GM12864 (cell line): ENCODE measurements at regions not wholly inside any gene's neighbourhood (a gene's known extent, or its start where the extent isn't known, plus 50 kb on each side); places are given as distances from the start of the nearest gene placed in this dataset.
"Not testable (repeated sequence)": the region's sequence is repeated elsewhere in the genome, so short reads cannot be mapped to it uniquely, and the experiment has no call there.

Experiments
- DNase-seq: peaks from one replicate; pipeline ENCODE4 v3.0.0-alpha.2; 2011; ENCODE audit warnings: low read depth
- H3K4me3 ChIP-seq: 2 replicates; pipeline ENCODE4 v1.5.1; 2011; ENCODE audit warnings: mild to moderate bottlenecking, low read depth, low read length, control low read depth
- CTCF ChIP-seq: IDR thresholded peaks from 2 replicates; pipeline ENCODE4 v1.5.1; 2011; ENCODE audit warnings: low read depth, mild to moderate bottlenecking, moderate library complexity, low read length, control low read depth, inconsistent platforms; ENCODE audit errors: missing control alignments

GRCh38 chr7:57216340-57216739 is 84.1 kb upstream of the ZNF479 start:
- TF ChIP-seq CTCF, result no peak
- no peak for DNase-seq
- H3K4me3 ChIP-seq, result no peak overlapping the region

- no peak for DNase-seq
- H3K4me3 ChIP-seq, result no peak overlapping the region
- TF ChIP-seq CTCF, result no peak
These were observed 86.0 kb upstream of the ZNF479 start for GRCh38 chr7:57218196-57218716.

- TF ChIP-seq CTCF, result no peak
- H3K4me3 ChIP-seq, result no peak overlapping the region
- no peak for DNase-seq
These were observed 88.5 kb upstream of the ZNF479 start for GRCh38 chr7:57220746-57221145.

GRCh38 chr7:57225666-57226065 is 93.4 kb upstream of the ZNF479 start:
- no peak for TF ChIP-seq CTCF
- no peak for DNase-seq

GRCh38 chr7:57241236-57241635 is 109.0 kb upstream of the ZNF479 start:
- not testable (repeated sequence) for DNase-seq

More at GRCh38 chr7:57225666-57226065, 93.4 kb upstream of the ZNF479 start:
- no peak overlapping the region for H3K4me3 ChIP-seq

GRCh38 chr7:57243551-57243950 is 111.3 kb upstream of the ZNF479 start:
- not testable (repeated sequence) for H3K4me3 ChIP-seq, DNase-seq

More at GRCh38 chr7:57241236-57241635, 109.0 kb upstream of the ZNF479 start:
- H3K4me3 ChIP-seq, result not testable (repeated sequence)

- H3K4me3 ChIP-seq, DNase-seq: not testable (repeated sequence)
These were observed 112.2 kb upstream of the ZNF479 start for GRCh38 chr7:57244345-57244980.

- TF ChIP-seq CTCF, result no peak
- no peak for DNase-seq
- H3K4me3 ChIP-seq, result no peak overlapping the region
These were observed 113.0 kb upstream of the ZNF479 start for GRCh38 chr7:57245206-57245605.
